ENCODE measurements at regions not wholly inside any gene's neighbourhood (a gene's known extent, or its start where the extent isn't known, plus 50 kb on each side); places are given as distances from the start of the nearest gene placed in this dataset.
"Not testable (repeated sequence)": the region's sequence is repeated elsewhere in the genome, so short reads cannot be mapped to it uniquely, and the experiment has no call there.

DNA sequence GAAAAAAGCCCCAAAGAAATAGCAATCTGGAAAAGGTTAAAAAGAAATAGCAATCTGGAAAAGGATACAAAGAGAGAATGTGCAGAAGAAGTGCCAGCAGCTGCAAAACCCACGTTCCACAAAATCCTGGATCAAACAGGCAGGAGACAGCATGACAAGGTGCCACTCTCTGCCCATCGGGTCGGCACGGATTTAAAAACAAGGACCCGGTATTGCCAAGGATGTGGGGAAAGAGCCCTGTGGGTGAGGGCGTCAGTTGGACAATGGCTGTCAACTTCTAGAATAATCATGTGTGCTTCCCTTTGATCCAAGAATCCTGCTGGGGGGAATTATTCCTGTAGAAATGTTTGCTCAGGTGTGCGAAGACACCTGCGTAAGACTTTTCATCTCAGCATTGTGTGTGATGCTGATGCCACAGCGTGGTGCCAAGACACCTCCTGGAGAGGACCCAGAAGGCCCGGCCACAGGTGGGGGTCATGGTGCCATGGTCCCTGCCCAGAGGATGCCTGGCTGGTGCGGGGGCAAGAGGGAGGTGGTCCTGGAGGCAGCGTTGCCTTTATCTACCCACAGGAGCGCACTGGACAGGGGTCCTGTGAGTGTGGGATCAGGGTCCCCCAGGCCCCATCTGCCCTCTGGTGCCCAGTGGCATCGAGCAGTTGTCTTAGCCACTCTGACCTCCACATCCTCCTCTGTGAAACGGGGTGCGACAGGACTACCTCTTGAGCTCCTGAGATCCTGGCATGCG, 100.3 kb downstream of the TNFRSF13B start:
- TF ChIP-seq, protein P1, sequence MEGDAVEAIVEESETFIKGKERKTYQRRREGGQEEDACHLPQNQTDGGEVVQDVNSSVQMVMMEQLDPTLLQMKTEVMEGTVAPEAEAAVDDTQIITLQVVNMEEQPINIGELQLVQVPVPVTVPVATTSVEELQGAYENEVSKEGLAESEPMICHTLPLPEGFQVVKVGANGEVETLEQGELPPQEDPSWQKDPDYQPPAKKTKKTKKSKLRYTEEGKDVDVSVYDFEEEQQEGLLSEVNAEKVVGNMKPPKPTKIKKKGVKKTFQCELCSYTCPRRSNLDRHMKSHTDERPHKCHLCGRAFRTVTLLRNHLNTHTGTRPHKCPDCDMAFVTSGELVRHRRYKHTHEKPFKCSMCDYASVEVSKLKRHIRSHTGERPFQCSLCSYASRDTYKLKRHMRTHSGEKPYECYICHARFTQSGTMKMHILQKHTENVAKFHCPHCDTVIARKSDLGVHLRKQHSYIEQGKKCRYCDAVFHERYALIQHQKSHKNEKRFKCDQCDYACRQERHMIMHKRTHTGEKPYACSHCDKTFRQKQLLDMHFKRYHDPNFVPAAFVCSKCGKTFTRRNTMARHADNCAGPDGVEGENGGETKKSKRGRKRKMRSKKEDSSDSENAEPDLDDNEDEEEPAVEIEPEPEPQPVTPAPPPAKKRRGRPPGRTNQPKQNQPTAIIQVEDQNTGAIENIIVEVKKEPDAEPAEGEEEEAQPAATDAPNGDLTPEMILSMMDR (IDR thresholded peaks at IDR 0.05): not testable (repeated sequence)
- TF ChIP-seq TCF7L2 (IDR thresholded peaks at IDR 0.05; ENCODE audit: low read depth, low read length); SIN3A (IDR thresholded peaks at IDR 0.05; ENCODE audit: borderline replicate concordance, insufficient read depth, low read depth, low read length): not testable (repeated sequence)
